NCI-H1092 (cell line): ENCODE measurements at regions not wholly inside any gene's neighbourhood (a gene's known extent, or its start where the extent isn't known, plus 50 kb on each side); places are given as distances from the start of the nearest gene placed in this dataset.
A peak's percentile ranks its signal among the peaks of the same experiment; 100 is the strongest.
"Not testable (repeated sequence)": the region's sequence is repeated elsewhere in the genome, so short reads cannot be mapped to it uniquely, and the experiment has no call there.

Source experiments
- DNase-seq: peaks from one replicate; lab custom pipeline; 2025; lab: John Stamatoyannopoulos, UW

DNA sequence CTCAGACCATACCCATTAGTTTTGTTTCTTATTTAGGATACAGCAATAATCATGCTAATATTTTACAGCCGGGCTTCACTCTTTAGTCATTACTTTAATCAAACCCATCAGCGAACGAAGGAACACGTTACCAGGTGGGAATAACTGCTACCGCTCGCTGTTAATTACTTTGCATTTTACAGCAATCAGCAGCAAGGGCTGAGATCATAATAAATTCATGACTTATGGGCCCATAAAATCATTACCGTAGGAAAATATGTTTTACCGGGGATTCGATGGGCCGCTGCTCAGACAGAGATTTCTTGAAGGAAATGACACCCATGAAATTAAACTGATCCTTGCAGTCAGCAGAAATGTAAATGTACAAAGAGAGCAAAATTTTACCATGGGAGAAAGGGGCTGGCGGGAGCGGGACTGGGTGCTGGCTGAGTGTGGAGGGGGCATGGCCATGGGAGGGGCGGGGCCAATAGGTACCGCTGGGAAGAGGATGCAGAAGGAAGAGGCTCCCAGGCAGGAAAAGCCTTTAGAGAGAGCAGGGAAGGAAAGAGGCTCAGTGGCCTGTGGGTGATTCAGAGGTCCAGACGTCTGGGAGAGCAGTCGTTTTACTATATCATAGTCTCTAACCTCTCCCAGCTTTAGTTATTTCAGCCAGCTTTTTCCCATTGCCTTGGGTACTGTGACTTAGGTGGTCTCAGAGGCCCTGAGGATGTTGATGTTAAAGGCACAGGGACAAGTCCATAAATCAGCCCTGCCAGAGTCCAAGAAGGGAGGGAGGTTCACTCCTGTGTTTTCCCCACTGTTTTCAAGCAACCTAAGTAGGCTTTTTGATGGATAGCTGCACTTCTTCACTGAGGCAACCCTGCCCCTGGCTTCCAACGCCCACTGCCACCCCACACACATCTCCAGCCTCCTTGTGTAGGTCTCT lies 258.9 kb downstream of the SEC16B start:
- DNase-seq, result no peak

DNA sequence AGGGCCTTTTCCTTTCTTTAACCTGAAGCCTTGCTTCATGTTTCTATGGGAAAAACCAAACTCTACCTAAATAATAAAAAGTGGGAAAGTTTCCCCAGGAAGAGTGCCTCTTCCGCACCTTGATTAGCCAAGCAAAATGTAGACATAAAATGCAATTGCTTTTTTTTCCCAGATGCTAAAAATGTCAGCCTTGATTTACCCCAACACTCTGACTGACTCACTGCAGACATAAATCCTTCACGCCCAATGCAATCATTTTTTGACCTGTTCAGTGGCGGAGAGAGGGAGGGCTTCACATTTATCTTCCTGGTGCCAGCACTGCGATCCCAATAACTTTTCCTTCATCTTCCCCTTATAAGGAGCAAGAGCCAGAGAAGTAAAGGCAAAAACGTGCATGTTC lies 261.5 kb downstream of the SEC16B start:
- no peak for DNase-seq

GRCh38 chr1:177706977-177707376 lies 262.9 kb downstream of the SEC16B start:
- DNase-seq, result no peak

GRCh38 chr1:177705839-177706238 lies 264.0 kb downstream of the SEC16B start:
- DNase-seq, result no peak

DNA sequence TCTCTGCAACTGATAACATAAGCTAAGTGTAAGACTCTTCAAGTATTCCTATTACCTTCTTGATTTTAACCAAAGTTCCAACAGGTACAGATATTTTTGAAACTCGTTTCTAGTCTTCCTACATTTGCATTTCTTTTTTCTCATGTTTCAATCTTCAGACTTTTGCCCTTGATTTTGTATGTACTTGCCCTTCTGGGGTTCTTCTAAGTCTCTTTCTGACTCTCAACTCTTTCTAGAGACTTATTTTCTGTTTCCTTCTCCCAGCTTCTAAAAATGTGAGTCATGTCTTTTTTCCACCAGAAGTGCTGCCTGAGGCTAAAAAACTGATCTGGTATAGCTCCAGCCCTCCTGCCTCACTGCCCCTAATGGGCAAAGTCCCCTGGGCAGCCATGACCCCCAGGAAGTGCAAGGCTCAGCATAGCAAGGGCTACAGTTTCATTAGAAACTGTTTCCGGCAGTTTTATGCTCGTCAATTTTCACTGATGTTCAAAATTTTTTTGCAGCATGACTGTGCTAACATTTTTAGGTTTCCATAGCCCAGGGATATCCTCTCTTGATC lies 265.9 kb downstream of the SEC16B start:
- DNase-seq, result no peak

- no peak for DNase-seq
These were observed 268.1 kb downstream of the SEC16B start for GRCh38 chr1:177701654-177702353.

GRCh38 chr1:177700856-177701255 lies 269.0 kb downstream of the SEC16B start:
- no peak for DNase-seq

DNA sequence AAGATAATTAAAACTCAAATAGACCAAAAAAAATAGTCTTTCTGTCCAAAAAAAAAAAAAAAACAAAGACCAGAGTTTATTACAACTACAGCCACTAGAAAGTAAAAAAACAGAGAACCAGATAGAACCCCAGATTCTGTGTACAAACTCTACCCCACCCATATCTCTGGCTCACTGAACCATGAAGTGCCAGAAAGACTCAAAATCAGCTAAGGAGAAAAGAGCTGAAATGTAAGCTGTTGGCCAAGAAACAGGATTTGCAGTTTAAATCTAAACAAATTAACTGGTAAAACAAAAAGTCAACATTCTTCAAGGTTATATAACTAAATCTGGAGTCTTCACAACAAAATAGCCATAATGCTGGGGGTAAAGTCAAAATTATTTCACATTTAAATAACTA lies 278.9 kb downstream of the SEC16B start:
- DNase-seq, result no peak

DNA sequence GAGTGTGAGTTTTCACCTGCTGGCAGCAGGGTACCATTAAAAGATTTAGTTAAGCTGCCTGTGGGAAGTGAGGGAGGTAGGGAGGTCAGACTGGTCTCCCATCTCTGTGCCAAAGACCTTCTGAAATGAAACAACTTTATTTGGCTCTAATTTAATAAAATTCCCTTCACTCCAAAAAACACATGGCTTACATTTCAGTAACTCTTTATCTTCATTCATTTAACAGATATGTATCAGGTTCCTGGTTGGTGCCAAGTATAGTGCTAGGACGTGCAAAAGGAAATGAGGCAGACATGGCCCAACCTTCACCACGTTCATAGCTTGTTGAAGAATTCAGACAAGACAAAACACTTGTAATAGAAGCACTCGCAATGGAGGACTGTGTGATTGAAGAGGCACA lies 282.3 kb downstream of the SEC16B start:
- DNase-seq, result no peak

GRCh38 chr1:177686933-177687332 lies 282.9 kb downstream of the SEC16B start:
- peak; percentile 6 for DNase-seq

- DNase-seq, result no peak
These were observed 300.7 kb downstream of the SEC16B start for GRCh38 chr1:177669161-177669560.

- no peak for DNase-seq
These were observed 303.9 kb downstream of the SEC16B start for GRCh38 chr1:177665935-177666334.

GRCh38 chr1:177664742-177665141 lies 305.1 kb downstream of the SEC16B start:
- DNase-seq, result not testable (repeated sequence)

DNA sequence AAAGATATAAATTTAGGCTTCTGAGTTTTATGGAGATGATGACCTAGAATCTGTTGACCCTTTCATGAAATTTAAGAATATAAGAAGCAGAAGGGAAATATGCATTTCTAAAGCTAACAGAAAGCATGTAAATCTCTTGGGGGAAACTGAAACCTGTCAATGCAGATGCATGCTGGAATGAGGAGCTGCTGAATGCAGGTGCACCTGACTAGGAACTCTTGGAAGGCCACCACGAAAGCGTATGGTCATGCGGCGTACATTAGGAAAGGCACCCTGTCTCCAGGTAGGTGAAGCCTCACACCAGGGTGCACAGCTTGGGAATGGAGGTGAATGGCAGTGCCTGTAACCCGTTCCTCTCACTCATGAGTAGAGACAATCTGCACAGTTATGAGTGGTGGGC lies 309.7 kb downstream of the SEC16B start:
- DNase-seq, result no peak

DNA sequence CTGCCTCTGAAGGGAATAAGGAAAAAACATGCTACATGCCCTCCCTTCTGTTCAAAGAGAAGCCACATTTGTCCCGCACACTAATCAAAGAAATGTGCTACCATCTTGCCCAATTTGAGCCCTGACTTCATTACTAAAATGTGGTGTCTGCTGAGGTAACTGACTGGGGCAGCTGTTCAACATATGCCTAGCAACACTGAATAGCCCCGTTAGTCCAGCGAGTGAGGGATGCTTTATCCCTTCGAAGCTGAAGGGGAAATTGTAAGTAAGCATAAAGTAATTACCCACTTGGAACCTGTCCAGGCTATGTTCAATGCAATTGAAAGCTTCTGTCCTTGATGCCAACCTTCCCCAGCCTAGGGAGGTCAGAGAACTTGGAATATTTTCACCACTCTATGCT lies 310.6 kb downstream of the SEC16B start:
- peak; percentile 19 for DNase-seq

GRCh38 chr1:177656598-177656997 lies 313.3 kb downstream of the SEC16B start:
- no peak for DNase-seq

- DNase-seq, result no peak
These were observed 318.9 kb downstream of the SEC16B start for GRCh38 chr1:177650947-177651346.

GRCh38 chr1:177648731-177649265 lies 321.1 kb downstream of the SEC16B start:
- DNase-seq, result no peak

- DNase-seq, result no peak
These were observed 321.7 kb downstream of the SEC16B start for GRCh38 chr1:177648138-177648537.

- no peak for DNase-seq
These were observed 322.8 kb downstream of the SEC16B start for GRCh38 chr1:177646757-177647730.

DNA sequence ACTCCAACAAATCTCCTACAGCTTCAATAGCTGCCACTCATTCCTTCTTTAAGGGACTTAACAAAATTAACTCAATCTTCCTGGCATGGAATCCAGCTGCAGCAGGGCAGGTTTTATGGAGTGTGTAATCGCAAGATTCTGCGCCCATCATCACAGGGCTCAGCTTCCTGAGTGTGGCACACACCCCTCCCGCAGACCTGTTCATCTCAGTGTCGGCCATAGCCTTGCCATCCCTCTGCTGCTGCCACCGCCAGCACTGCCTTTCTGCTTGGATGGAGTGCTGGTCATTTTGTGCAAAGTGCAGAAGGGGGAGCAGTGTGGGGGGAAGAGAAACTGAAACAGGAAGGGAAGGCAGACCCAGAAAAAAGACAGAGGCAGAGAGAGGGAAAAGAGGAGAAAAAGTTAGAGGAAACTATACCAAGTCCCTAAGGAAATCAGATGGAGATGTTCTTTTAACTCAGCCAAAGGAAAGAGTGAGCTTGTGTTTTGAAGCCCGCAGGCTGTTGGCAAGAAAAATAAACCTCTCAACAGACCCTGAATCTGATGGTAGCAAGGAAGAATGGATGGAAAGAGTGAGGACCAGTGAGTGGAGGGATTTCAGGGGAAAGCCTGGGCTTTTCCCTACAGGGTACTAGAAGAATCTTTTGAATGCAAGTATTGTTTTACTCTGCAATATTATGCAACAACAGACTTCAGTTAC lies 324.2 kb downstream of the SEC16B start:
- no peak for DNase-seq
